ENCODE measurements at regions not wholly inside any gene's neighbourhood (a gene's known extent, or its start where the extent isn't known, plus 50 kb on each side); places are given as distances from the start of the nearest gene placed in this dataset.

DNA sequence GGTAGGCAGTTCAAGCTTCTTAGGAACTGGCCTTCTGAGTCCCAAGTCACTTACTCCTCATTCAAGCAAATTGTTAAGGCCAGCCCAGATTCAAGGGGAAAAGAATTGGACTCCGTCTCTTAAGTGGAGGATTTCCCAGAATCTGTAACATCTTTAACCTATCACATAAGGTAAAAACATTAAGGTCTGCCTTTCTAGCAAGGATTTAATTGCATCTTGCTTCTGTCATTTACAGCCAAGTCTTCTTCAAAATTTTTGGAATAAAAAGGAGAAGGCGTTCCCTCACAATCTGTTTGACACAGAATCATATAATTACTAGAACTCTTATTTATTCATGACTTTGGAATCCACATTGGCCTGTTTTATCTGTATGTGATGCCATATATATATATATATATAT is 56.5 kb upstream of the ADORA2B start:
- intact Hi-C loops (cut with micrococcal nuclease) = no loop called here
- ChIA-PET POLR2A (no interaction called here), CTCF (no interaction called here)
- H3K27me3 Mint-ChIP-seq = peaks cover 11% of the 10 kb centered on the region
- peaks cover 5% of the 10 kb centered on the region for H3K4me1 Mint-ChIP-seq
- no peaks in the 10 kb centered on the region for H3K36me3 Mint-ChIP-seq (ENCODE audit: low read depth)
- H3K4me3 Mint-ChIP-seq = no peak overlapping the region
- TF ChIP-seq, protein P1, sequence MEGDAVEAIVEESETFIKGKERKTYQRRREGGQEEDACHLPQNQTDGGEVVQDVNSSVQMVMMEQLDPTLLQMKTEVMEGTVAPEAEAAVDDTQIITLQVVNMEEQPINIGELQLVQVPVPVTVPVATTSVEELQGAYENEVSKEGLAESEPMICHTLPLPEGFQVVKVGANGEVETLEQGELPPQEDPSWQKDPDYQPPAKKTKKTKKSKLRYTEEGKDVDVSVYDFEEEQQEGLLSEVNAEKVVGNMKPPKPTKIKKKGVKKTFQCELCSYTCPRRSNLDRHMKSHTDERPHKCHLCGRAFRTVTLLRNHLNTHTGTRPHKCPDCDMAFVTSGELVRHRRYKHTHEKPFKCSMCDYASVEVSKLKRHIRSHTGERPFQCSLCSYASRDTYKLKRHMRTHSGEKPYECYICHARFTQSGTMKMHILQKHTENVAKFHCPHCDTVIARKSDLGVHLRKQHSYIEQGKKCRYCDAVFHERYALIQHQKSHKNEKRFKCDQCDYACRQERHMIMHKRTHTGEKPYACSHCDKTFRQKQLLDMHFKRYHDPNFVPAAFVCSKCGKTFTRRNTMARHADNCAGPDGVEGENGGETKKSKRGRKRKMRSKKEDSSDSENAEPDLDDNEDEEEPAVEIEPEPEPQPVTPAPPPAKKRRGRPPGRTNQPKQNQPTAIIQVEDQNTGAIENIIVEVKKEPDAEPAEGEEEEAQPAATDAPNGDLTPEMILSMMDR (IDR thresholded peaks at IDR 0.05) = no peak
- H3K27ac Mint-ChIP-seq = no peak overlapping the region
- no peaks in the 10 kb centered on the region for H3K9me3 Mint-ChIP-seq
- DNase-seq = no peak
- ATAC-seq (ENCODE audit: low read depth) = no peak

GRCh38 chr17:15890279-15890892 is 54.5 kb upstream of the ADORA2B start:
- intact Hi-C loops (cut with micrococcal nuclease) = no loop called here
- Mint-ChIP-seq H3K4me3 (no peak overlapping the region), H3K27me3 (peaks cover 15% of the 10 kb centered on the region), H3K9me3 (no peaks in the 10 kb centered on the region), H3K36me3 (ENCODE audit: low read depth) (no peaks in the 10 kb centered on the region), H3K27ac (no peak overlapping the region), H3K4me1 (peaks cover 5% of the 10 kb centered on the region)
- POLR2A ChIA-PET = no interaction called here
- CTCF ChIA-PET = no interaction called here
- DNase-seq (no peak), ATAC-seq (ENCODE audit: low read depth) (no peak)
- TF ChIP-seq, protein P1 (IDR thresholded peaks at IDR 0.05) = no peak

DNA sequence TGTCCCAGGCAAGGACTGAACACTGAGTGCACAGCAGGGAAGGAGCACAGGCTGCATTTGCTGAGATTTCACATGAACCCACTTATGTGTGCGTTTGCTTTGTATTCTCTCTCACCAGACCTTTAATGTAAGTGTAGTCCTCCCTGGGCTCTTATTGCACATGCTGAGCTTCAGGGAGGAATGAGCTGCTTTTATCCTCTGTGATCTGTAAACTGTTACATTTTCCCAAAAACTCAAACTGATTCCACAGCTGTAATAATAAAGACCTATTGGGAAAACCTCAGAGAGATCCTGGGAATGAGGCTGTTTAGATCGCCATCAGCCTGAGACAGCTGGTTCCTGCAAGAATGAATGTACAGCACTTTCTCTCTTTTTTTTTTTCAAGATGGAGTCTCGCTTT is 53.6 kb upstream of the ADORA2B start:
- POLR2A ChIA-PET = no interaction called here
- DNase-seq (no peak), ATAC-seq (ENCODE audit: low read depth) (no peak)
- intact Hi-C loops (cut with micrococcal nuclease) = no loop called here
- H3K9me3 Mint-ChIP-seq = no peaks in the 10 kb centered on the region
- H3K4me1 Mint-ChIP-seq = peaks cover 5% of the 10 kb centered on the region
- H3K27ac Mint-ChIP-seq = no peak overlapping the region
- no peak overlapping the region for H3K4me3 Mint-ChIP-seq
- peaks cover 15% of the 10 kb centered on the region for H3K27me3 Mint-ChIP-seq
- CTCF ChIA-PET = no interaction called here
- TF ChIP-seq, protein P1 (IDR thresholded peaks at IDR 0.05) = no peak
- no peaks in the 10 kb centered on the region for H3K36me3 Mint-ChIP-seq (ENCODE audit: low read depth)

DNA sequence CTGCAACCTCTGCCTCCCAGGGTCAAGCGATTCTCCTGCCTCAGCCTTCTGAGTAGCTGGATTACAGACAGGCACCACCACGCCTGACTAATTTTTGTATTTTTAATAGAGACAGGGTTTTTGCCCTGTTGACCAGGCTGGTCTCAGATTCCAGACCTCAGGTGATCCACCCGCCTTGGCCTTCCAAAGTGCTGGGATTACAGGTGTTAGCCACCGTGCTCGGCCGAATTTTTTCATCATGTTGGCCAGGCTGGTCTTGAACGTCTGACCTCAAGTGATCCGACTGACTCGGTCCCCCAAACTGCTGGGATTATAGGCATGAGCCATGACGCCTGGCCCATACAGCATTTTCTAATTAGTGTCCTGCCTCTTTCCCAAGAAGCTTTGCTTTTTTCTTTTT is 52.7 kb upstream of the ADORA2B start:
- no peaks in the 10 kb centered on the region for H3K9me3 Mint-ChIP-seq
- no peak overlapping the region for H3K27ac Mint-ChIP-seq
- CTCF ChIA-PET = no interaction called here
- no peak overlapping the region for H3K4me3 Mint-ChIP-seq
- TF ChIP-seq, protein P1 (IDR thresholded peaks at IDR 0.05) = no peak
- POLR2A ChIA-PET = no interaction called here
- ATAC-seq (ENCODE audit: low read depth) (no peak), DNase-seq (no peak)
- peaks cover 15% of the 10 kb centered on the region for H3K27me3 Mint-ChIP-seq
- intact Hi-C loops (cut with micrococcal nuclease) = no loop called here
- H3K36me3 Mint-ChIP-seq (ENCODE audit: low read depth) = no peaks in the 10 kb centered on the region
- H3K4me1 Mint-ChIP-seq = peaks cover 3% of the 10 kb centered on the region

DNA sequence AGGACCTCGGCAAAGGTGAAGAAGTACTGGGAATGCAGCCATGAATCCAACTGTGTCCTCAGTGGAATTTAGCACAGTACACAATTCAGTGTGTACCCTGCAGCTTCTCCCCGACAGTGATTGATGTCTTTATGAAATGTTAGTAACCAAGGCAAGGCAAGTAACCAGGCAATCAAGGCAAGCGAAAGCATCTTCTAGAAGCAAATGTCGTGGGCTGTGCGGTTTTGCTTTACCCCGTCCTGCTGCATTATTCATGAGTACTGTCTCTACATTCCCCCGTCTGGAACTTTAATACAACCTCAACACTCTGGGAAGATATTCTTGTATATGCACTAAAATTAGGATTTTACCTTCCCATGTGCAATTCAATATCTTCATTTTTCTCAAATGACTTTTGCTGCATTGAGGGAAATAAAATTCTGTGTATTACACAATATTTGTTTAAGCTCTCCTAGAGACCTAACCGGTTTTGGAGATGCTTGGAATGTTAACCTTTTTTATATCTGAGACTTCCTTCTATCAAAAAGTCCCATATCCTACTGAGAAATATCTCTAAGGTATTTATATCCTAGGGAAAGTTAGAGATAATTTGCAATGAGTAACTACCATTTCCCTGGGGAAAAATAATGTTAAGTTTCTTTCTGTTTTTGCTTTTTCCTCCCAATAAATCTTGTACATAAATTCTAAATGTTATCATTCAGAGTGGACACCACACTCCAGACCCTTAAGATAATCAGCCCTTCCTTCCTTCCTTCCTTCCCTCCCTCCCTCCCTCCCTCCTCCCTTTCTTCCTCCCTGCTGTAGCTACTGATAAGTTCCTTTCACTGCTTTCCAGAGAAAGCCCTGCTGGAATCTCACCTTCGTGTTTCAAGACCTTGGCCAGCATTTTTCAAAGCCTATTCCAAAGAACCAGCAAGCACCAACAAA is 51.9 kb upstream of the ADORA2B start:
- Mint-ChIP-seq H3K4me1 (peaks cover 9% of the 10 kb centered on the region), H3K27me3 (peaks cover 15% of the 10 kb centered on the region), H3K9me3 (no peaks in the 10 kb centered on the region), H3K27ac (no peak overlapping the region), H3K36me3 (ENCODE audit: low read depth) (no peaks in the 10 kb centered on the region), H3K4me3 (no peak overlapping the region)
- TF ChIP-seq, protein P1 (IDR thresholded peaks at IDR 0.05) = no peak
- DNase-seq (no peak), ATAC-seq (ENCODE audit: low read depth) (no peak)
- CTCF ChIA-PET = no interaction called here
- POLR2A ChIA-PET = no interaction called here
- intact Hi-C loops (cut with micrococcal nuclease) = no loop called here

Data from activated B cell treated with CpG ODN at 0.5 μM for 24 hours (primary cell).